ENCODE measurements at regions not wholly inside any gene's neighbourhood (a gene's known extent, or its start where the extent isn't known, plus 50 kb on each side); places are given as distances from the start of the nearest gene placed in this dataset.

DNA sequence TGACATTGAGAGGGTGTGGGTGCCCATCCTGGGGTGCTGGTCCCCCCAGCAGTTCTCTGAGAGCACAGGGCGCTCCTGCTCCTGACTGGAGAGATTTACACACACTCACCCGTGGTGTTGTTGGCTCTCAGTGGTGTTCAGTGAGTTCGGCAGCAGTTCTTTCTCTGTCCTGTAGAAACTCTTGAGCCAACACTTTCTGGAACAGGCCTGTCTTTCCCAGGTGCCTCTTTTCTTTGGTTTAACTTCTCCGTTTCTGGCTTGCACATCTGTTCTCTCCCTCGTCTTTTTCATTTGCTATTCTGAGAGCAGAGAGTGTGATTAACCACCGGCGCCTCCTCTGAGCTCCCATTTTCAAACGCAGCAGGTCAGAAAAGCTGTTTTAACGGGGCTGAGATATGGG, 284.5 kb downstream of the IRX2 start:
- no peak for TF ChIP-seq POLR2A (IDR thresholded peaks at IDR 0.05)
- TF ChIP-seq, protein P1, sequence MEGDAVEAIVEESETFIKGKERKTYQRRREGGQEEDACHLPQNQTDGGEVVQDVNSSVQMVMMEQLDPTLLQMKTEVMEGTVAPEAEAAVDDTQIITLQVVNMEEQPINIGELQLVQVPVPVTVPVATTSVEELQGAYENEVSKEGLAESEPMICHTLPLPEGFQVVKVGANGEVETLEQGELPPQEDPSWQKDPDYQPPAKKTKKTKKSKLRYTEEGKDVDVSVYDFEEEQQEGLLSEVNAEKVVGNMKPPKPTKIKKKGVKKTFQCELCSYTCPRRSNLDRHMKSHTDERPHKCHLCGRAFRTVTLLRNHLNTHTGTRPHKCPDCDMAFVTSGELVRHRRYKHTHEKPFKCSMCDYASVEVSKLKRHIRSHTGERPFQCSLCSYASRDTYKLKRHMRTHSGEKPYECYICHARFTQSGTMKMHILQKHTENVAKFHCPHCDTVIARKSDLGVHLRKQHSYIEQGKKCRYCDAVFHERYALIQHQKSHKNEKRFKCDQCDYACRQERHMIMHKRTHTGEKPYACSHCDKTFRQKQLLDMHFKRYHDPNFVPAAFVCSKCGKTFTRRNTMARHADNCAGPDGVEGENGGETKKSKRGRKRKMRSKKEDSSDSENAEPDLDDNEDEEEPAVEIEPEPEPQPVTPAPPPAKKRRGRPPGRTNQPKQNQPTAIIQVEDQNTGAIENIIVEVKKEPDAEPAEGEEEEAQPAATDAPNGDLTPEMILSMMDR (IDR thresholded peaks at IDR 0.05), result no peak
- intact Hi-C loops (cut with DNase I), result no loop called here
- Histone ChIP-seq H3K4me3 (no peak overlapping the region), H3K27ac (no peak overlapping the region), H3K9me3 (no peaks in the 10 kb centered on the region), H3K27me3 (peaks cover 0 to 3% of the 10 kb centered on the region in 2 donors), H3K36me3 (replicated peaks in 1 of 2; ENCODE audit: insufficient read depth in 1 of 2, low read depth in 2 of 2) (no peaks in the 10 kb centered on the region), H3K4me1 (no peaks in the 10 kb centered on the region)
- 31 to 46% methylated on average over 8 to 9 of the region's 9 CpGs for WGBS, 2 donors
- DNase-seq, result no peak
- no peak for ATAC-seq

GRCh38 chr5:2465383-2465782, 286.1 kb downstream of the IRX2 start:
- H3K27ac ChIP-seq, result no peak overlapping the region
- H3K9me3 ChIP-seq, result no peaks in the 10 kb centered on the region
- H3K4me1 ChIP-seq, result no peaks in the 10 kb centered on the region
- ATAC-seq, result no peak
- H3K27me3 ChIP-seq, result peaks cover 0 to 3% of the 10 kb centered on the region in 2 donors
- DNase-seq, result no peak
- WGBS, 2 donors, result 27 to 33% methylated on average over 10 of the region's 10 CpGs
- intact Hi-C loops (cut with DNase I), result no loop called here
- no peak overlapping the region for H3K4me3 ChIP-seq
- H3K36me3 ChIP-seq (replicated peaks in 1 of 2; ENCODE audit: insufficient read depth in 1 of 2, low read depth in 2 of 2), result no peaks in the 10 kb centered on the region
- no peak for TF ChIP-seq POLR2A (IDR thresholded peaks at IDR 0.05)
- TF ChIP-seq, protein P1 (IDR thresholded peaks at IDR 0.05), result no peak

DNA sequence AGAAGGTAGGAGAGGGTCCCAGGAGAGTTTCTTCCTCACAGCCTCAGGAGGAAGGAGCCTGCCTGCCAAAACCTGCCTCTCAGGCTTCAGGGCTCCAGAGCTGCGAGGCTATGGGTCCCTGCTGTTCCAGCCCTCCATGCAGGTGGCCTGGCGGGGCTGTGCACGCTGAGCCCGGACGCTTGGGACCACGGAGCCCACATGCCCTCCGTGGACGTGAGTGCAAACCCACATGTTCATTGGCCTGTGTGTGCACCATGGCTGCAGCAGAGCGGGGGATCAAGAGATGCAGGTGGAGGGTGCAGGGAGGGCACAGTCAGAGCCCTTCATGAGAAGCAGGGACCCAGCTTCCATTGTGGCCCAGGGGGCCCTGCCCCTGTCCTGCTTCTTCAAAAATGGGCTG, 287.3 kb downstream of the IRX2 start:
- ATAC-seq (no peak), DNase-seq (no peak)
- Histone ChIP-seq H3K36me3 (replicated peaks in 1 of 2; ENCODE audit: insufficient read depth in 1 of 2, low read depth in 2 of 2) (no peaks in the 10 kb centered on the region), H3K27ac (no peak overlapping the region), H3K27me3 (peaks cover 0 to 3% of the 10 kb centered on the region in 2 donors), H3K4me1 (no peaks in the 10 kb centered on the region), H3K4me3 (no peak overlapping the region), H3K9me3 (no peaks in the 10 kb centered on the region)
- TF ChIP-seq, protein P1 (IDR thresholded peaks at IDR 0.05), result no peak
- TF ChIP-seq POLR2A (IDR thresholded peaks at IDR 0.05), result no peak
- intact Hi-C loops (cut with DNase I), result no loop called here
- WGBS, 2 donors, result 81% methylated on average over 9 of the region's 9 CpGs; no CpG with 5 or more reads in 1 of the 2 donors

- H3K27ac ChIP-seq, result no peak overlapping the region
- ATAC-seq (no peak), DNase-seq (no peak)
- H3K36me3 ChIP-seq (replicated peaks in 1 of 2; ENCODE audit: insufficient read depth in 1 of 2, low read depth in 2 of 2), result no peaks in the 10 kb centered on the region
- TF ChIP-seq POLR2A (IDR thresholded peaks at IDR 0.05), result no peak
- TF ChIP-seq, protein P1 (IDR thresholded peaks at IDR 0.05), result no peak
- H3K9me3 ChIP-seq, result no peaks in the 10 kb centered on the region
- no peak overlapping the region for H3K4me3 ChIP-seq
- intact Hi-C loops (cut with DNase I), result no loop called here
- 47 to 52% methylated on average over 22 to 23 of the region's 23 CpGs for WGBS, 2 donors
- no peaks in the 10 kb centered on the region for H3K4me1 ChIP-seq
- no peaks in the 10 kb centered on the region for H3K27me3 ChIP-seq
These were observed 289.5 kb downstream of the IRX2 start for GRCh38 chr5:2461701-2462691.

Data from body of pancreas (tissue), 4 donors.